Adrenal gland (tissue), 9 donors: ENCODE measurements at regions not wholly inside any gene's neighbourhood (a gene's known extent, or its start where the extent isn't known, plus 50 kb on each side); places are given as distances from the start of the nearest gene placed in this dataset.
A peak's percentile ranks its signal among the peaks of the same experiment; 100 is the strongest.

Experiments used
- DNase-seq, 7 donors: peaks; one replicate each; pipeline ENCODE4 v3.0.0-alpha.2; 2019 to 2020
- H3K27ac ChIP-seq, 5 donors: fragments of 200-600 bp; sonication (generic) in 4 of 5; 1 replicate in 3 of 5; 2 replicates in 2 of 5; pipeline versions ENCODE4 v1.5.1 to v1.8.0; 2016 to 2020; ENCODE audit warnings: mild to moderate bottlenecking in 1 of 5
- H3K27me3 ChIP-seq: fragments of 200-600 bp; 2 replicates; pipeline ENCODE4 v1.8.0; 2021
- H3K36me3 ChIP-seq, 2 donors: fragments of 200-600 bp; replicated peaks in 1 of 2; 1 replicate in 1 of 2; 2 replicates in 1 of 2; pipeline versions ENCODE4 v1.5.1 to v1.8.0; 2018 to 2022
- H3K4me1 ChIP-seq, 2 donors: fragments of 200-600 bp; replicated peaks in 1 of 2; 1 replicate in 1 of 2; 2 replicates in 1 of 2; pipeline versions ENCODE4 v1.5.1 to v1.8.0; 2018 to 2021
- H3K4me3 ChIP-seq, 4 donors: fragments of 200-600 bp; sonication (generic) in 3 of 4; one replicate each; pipeline ENCODE4 v1.5.1; 2016 to 2018
- H3K9me3 ChIP-seq, 3 donors: fragments of 200-600 bp; sonication (generic) in 1 of 3; replicated peaks in 1 of 3; 1 replicate in 2 of 3; 2 replicates in 1 of 3; pipeline versions ENCODE4 v1.5.1 to v1.8.0; 2016 to 2021
- CTCF ChIP-seq, 6 experiments: fragments of 450-650 bp in 4 of 6; fragments of 200-600 bp in 2 of 6; sonication (generic) in 1 of 6; IDR thresholded peaks; 1 replicate in 5 of 6; 2 replicates in 1 of 6; pipeline versions ENCODE4 v1.5.1 to v1.8.0; 2016 to 2021; ENCODE audit warnings: antibody characterized with exemption in 6 of 6, mild to moderate bottlenecking in 2 of 6, moderate library complexity in 1 of 6
- POLR2A ChIP-seq, 2 donors: fragments of 450-650 bp; IDR thresholded peaks; one replicate each; pipeline ENCODE4 v1.6.1; 2017; ENCODE audit warnings: antibody characterized with exemption in 2 of 2, mild to moderate bottlenecking in 2 of 2, moderate library complexity in 1 of 2
- WGBS, 4 donors: extraction: QIAGEN DNeasy Blood & Tissue Kit in 2 of 4; methylation state at CpG; one replicate each; pipeline versions ENCODE4 v1.1.5 to v1.1.7; 2013 to 2017; 5-methylcytosine and 5-hydroxymethylcytosine counted together
- intact Hi-C, 2 donors: fragments of 100-400 bp; cut with DNase I; formaldehyde crosslinking; loops; one replicate each; pipeline versions ENCODE4 v1.14.1 to v1.15.0; 2022 to 2023
- donor health status: healthy with polysubstance abuse.
- donor health status: Bipolar disorder and iron deficiency.
- donor health status: DM: yes; HTN: yes; CAD: no.
- donor health status: DM: no; HTN: no; CAD: no.
- donor health status: DM: no; HTN: no; CAD: no.

DNA sequence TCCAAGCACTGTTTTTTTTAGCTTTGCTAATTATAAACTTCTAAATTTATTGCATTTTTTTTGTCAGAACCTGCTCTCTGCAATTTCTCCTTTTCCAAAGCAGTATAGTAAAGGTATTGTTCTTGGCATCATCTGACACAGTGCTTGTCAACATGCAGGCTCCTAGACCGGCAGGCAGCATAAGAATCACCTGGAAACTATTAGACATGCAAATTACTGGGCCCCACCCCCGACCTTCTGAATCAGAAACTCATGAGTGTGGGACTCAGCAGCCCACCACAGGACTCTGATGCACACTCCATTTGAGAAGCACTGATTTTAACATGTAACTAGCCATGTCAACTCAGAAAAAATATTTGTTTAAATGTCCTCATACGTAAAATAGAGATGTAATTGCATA lies 551.1 kb upstream of the CELF4 start:
- intact Hi-C loops: no loop called here
- TF ChIP-seq CTCF (IDR thresholded peaks at IDR 0.05) (no peak), POLR2A (IDR thresholded peaks at IDR 0.05) (no peak)
- Histone ChIP-seq H3K27ac (no peak overlapping the region), H3K9me3 (no peaks in the 10 kb centered on the region), H3K36me3 (no peaks in the 10 kb centered on the region), H3K4me1 (no peaks in the 10 kb centered on the region), H3K27me3 (no peaks in the 10 kb centered on the region), H3K4me3 (no peak overlapping the region)
- DNase-seq: no peak
- WGBS, 4 donors: 63 to 70% (median 65%) methylated on average over 3 of the region's 3 CpGs

- Histone ChIP-seq H3K27me3 (no peaks in the 10 kb centered on the region), H3K4me1 (no peaks in the 10 kb centered on the region), H3K27ac (no peak overlapping the region), H3K4me3 (no peak overlapping the region), H3K36me3 (no peaks in the 10 kb centered on the region), H3K9me3 (no peaks in the 10 kb centered on the region)
- intact Hi-C loops: no loop called here
- TF ChIP-seq CTCF (IDR thresholded peaks at IDR 0.05) (no peak), POLR2A (IDR thresholded peaks at IDR 0.05) (no peak)
- no peak for DNase-seq
- WGBS, 4 donors: 48 to 51% (median 49%) methylated on average over 1 of the region's 1 CpG
Measured at GRCh38 chr18:38115201-38115600, 549.6 kb upstream of the CELF4 start.

DNA sequence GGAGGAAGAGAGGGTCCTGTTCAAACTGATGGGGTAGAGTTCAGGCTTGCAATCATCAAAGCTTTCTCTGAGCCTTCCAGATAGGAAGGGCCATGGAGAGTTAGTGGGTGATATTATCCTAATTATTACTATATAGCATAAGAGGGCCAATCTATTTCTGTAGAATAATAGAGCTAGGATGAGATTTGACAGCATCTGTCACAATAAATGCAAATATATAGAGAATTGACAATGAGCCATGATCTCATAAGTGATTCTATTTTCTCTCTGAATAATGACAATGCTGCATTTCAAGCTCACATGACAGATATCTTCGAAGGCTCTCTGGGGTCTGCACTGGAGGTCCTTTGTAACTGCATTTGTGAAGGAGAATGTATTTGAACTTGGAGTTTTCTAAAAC lies 521.9 kb upstream of the CELF4 start:
- no peaks in the 10 kb centered on the region for H3K36me3 ChIP-seq
- H3K4me3 ChIP-seq: no peak overlapping the region
- H3K4me1 ChIP-seq: no peaks in the 10 kb centered on the region
- no peak for TF ChIP-seq POLR2A (IDR thresholded peaks at IDR 0.05)
- TF ChIP-seq CTCF (IDR thresholded peaks at IDR 0.05): no peak
- no peaks in the 10 kb centered on the region for H3K27me3 ChIP-seq
- no peak for DNase-seq
- WGBS, 4 donors: 50 to 63% (median 61%) methylated on average over 1 of the region's 1 CpG
- no peaks in the 10 kb centered on the region for H3K9me3 ChIP-seq
- intact Hi-C loops: no loop called here
- no peak overlapping the region for H3K27ac ChIP-seq

- H3K4me3 ChIP-seq: peak overlapping the region in 1 of 4 donors; percentile 4
- no peaks in the 10 kb centered on the region for H3K27me3 ChIP-seq
- no peaks in the 10 kb centered on the region for H3K4me1 ChIP-seq
- intact Hi-C loops: no loop called here
- no peaks in the 10 kb centered on the region for H3K36me3 ChIP-seq
- no peaks in the 10 kb centered on the region for H3K9me3 ChIP-seq
- 61 to 83% (median 74%) methylated on average over 1 of the region's 1 CpG for WGBS, 4 donors
- no peak overlapping the region for H3K27ac ChIP-seq
- TF ChIP-seq POLR2A (IDR thresholded peaks at IDR 0.05): no peak
- TF ChIP-seq CTCF (IDR thresholded peaks at IDR 0.05): no peak
- no peak for DNase-seq
Measured at GRCh38 chr18:38081516-38081915, 515.9 kb upstream of the CELF4 start.
